NCI-H2171 treated with DMSO at 0.1 percent for 48 hours (cell line): ENCODE measurements at regions not wholly inside any gene's neighbourhood (a gene's known extent, or its start where the extent isn't known, plus 50 kb on each side); places are given as distances from the start of the nearest gene placed in this dataset.
A peak's percentile ranks its signal among the peaks of the same experiment; 100 is the strongest.

Source experiments
- DNase-seq: peaks from one replicate; lab custom pipeline; 2025; lab: John Stamatoyannopoulos, UW

DNA sequence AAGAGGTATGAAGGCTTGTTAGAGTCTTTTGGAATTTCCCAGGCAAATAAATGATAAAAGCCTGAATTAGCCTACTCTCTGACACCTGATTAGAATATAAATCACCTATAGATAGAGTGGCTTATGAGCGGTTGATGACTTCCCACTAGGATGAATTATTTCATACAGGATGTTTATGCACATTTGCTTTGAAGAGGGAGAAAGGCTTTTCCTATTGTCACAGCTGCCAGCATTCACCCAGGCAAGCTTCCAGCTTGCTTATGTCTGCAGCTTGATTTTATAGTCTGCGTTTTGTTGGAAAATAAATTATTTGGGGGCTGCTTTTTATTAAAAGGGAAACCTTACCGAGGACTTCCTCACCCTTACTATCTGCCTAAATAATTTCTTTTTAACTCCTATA is 51.3 kb upstream of the EIF2S2 start:
- DNase-seq, result no peak

DNA sequence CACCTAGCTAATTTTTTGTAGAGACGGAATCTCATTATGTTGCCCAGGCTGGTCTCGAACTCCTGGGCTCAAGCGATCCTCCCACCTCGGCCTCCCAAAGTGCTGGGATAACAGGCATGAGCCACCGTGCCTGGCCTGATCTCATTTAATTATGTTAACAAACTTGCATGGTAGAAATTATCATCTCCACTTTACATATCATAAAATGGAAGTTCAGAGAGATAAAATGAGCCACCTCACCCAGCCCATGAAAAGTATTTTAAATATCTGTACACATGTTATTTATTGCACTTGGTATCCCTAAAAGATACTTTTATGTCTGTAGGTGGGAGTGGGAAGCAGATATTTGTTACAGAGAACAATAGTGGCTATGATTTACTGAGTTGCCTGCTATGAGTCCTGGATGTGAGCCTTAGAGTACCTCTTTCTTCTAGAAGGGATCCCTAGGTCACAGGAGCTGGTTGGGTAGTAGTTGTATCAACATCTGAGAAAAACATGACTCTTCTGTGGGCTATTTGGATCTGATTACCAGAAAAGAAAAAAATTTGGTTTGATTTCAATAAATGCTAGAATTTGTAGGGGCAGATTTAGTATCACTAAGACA is 52.4 kb upstream of the EIF2S2 start:
- DNase-seq, result no peak

DNA sequence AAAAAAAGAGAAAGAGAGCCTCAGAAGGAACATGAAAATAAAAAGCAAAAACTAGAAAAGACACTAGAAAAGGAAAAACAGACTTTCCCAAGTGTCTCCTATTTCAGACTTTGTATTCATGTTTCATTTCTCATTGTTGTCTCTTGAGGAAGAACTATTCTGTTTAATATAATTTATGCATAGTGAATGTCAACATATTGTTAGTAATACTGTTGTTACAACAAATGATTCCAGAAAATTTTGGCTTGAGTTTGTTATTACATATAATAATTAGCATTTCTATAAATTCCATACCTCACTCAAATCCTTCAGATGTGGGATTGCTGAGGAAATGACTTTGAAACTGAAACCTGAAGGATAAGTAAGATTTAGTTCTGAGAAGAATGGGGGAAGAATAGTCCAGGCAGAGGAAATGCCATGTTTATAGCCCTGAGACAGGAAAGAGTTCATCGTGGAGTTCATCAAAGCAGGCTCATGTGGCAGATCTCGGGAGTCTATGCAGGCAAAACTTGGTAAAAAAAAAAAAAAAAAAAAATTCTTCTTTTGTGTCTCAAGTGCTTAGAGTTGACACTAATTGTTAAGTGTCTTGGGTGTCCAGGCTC is 53.1 kb upstream of the EIF2S2 start:
- DNase-seq, result no peak

DNA sequence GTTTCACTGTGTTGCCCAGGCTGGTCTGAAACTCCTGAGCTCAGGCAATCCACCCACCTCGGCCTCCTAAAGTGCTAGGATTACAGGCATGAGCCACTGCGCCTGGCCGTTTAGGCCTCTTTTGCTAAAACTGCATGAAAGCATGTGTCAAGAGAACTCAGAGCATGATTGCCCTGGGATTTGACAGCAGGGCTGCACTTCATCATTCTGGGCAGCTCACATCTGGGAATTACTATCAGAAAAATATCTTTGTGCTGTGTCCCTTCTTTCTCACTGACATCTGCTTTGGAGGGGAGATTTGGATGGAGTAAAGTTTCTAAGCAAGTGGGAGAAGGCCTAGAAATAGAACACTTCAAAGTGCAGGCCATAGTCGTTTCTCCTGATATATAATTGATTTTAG is 59.6 kb upstream of the EIF2S2 start:
- DNase-seq, result no peak

DNA sequence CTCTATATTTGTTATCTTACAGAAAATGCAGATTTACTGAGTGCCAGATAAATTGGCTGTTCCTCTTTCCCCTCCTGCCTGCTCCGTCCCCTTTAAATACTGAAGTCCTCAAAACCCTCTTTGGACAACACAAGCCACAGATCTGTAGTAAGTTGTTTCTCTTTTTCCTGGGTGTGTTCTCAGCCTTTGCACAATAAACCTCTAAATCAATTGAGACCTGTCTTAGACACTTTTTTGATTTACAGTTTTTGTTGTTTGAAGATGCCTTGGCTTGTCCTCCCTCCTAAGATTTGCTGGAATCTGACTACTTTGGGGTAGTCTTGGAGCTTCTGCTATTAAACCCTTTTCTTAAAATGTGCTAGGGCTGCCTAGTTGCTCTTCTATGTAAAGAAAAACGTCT is 60.9 kb upstream of the EIF2S2 start:
- DNase-seq, result no peak

DNA sequence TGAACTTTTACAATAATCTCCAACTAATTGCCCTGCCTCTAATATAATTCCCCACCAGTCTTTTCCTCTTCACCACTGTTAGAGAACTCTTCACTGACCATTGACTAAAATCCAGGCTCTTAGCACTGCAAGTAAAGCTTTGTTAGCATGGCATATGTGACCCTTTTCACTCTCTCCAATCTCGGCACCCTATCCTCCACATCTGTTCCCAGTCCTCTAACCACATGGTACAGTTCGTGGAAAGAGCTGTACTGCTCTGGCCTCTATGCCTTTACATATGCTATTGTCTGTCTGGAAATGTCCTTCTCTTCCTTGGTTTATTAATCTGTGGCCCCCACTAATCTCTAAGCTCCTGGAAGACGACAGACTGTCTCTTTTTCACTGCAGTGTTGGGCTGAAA is 63.0 kb upstream of the EIF2S2 start:
- peak; percentile 28 for DNase-seq

DNA sequence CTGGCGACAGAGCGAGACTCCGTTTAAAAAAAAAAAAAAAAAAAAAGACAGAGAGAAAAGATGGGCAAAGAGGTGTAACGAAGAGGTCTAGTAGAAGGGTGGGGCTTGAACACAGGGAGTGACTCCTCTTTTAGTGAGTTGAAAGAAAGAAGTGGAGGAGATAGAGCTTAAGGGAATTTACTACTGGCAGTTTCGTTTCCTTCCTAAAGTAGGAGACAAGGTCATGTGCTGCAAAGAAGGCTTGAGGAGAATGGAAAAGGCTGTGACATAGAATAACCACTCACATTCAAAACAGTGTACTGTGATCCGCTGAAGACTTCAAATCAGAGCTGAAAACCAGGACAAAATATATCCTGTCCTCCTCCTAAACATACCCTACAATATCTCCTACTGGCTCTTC is 63.8 kb upstream of the EIF2S2 start:
- no peak for DNase-seq

DNA sequence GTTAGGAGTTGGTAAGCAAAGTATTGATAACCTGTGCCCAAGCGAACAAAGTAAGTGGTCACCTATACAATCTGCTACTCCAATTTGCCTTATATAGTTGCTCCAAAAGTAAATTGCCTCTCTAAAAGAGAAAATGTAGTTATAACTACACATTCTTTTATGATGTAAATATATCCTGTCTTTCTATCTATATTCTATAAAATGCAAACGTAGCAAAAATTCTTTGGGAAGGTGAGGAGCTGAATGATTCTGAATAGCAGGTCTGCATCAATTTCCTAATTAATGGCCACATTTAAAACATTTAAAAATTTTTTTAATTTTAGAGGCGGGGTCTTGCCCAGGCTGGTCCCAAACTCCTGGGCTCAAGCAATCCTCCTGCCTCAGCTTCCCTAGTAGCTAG is 64.2 kb upstream of the ASIP start:
- DNase-seq, result no peak

DNA sequence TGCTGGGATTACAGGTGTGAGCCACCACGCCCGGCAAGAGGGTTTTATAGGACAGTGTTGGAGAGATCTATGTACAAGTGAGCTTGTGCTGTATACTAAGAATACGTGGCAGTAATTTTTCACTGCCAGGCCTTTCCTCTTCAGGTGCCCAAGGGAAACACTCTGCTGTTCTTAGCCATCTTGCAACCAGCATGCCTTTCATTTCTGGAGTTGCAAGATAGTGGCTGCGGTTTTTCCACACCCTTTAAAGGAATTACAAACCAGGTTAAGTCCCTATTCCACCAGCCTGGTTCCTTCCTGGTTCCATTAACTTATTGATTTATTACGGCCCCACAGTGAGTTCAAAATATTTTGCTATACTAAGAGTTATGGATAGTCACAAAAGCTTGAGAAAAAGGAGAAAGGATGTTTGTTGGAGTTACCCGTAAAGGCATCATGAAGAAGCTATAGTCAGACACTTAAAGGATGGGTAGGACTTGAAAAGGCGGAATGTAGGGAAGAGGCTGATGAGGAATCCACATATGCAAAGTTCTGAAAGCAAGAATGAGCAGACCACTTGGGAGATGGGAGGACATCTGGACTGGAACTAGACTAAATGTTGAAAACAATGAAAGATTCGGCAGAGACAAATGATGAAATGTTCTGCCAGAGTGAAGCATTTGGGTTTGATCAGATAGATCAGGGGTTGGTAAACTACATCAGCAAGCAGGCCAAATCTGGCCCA is 61.4 kb upstream of the ASIP start:
- no peak for DNase-seq

DNA sequence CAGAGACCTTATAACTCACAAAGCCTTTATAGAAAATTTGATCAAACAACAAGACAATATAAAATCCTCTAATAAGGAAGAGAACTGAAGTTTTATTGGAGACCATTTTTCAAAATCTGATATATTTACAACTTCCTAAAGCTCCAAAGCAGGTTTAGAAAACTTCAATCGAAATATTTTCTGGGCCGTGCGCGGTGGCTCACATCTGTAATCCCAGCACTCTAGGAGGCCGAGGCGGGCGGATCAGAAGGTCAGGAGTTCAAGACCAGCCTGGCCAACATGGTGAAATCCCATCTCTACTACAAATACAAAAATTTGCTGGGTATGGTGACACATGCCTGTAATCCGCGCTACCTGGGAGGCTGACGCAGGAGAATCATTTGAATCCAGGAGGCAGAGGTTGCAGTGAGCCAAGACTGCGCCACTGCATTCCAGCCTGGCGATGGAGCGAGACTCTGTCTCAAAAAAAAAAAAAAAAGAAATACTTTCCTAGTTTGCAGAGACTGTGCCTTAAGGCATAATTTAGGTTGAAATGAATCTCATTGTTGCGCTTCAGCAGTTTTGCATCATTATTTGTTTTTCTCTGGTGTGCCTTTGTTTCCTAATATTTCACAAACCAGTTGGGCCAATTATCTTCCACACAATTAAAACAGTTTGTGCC is 60.6 kb upstream of the ASIP start:
- DNase-seq, result no peak

DNA sequence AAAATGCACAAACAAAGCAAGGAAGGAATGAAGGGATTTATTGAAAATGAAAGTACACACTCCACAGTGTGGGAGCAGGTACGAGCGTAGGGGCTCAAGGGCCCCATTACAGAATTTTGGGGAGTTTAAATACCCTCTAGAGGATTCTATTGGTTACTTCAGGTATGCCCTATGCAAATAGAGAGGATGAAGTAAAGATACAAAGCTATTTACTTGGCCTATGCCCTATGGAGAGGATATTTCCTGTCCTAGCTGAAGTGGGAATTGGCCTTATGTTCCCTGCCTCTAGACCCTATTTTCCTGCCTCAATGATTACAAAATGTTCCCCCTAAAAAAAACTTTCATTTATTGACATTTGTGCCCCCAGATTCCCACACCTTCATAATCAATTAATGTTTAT is 59.7 kb upstream of the ASIP start:
- no peak for DNase-seq

DNA sequence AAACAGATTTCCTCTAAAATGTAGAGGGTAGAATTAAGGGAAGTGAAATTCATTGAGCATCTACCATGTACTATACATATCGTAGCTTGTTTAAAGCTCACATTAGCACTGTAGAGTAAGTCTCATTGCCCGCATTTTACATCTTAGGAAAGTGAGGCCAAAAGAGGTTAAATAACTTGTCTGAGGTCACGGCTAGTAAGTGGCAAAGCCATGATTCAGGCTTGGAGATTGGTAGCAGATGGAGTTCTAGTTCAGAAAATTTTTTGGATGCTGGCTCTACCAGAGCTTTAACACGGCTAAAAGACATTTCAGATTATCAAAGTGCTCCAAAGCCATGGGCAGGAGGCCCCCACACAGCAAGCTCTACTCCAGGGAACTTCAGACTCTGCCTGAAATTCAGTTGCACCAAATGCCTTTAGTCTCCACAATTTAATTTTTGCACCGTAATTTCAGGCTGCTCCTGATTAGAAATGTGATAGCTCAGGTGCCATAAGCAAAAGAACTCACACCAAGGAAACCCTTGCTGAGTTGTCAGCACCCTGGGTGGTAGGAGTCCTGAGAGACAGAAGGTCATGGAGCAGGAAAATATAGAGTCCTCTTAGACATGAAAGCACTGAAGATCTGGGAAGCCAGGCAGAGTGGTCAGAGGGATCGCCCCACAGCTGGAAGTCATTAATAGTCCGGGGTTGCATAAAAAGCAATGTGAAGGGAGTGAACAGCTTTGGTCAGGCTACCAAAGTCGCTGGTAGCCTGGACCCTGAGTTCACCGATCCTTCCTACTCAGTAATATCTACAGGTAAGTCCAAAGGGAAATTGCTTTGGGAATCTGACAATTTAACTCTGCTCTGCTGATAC is 55.2 kb upstream of the ASIP start:
- DNase-seq, result no peak

DNA sequence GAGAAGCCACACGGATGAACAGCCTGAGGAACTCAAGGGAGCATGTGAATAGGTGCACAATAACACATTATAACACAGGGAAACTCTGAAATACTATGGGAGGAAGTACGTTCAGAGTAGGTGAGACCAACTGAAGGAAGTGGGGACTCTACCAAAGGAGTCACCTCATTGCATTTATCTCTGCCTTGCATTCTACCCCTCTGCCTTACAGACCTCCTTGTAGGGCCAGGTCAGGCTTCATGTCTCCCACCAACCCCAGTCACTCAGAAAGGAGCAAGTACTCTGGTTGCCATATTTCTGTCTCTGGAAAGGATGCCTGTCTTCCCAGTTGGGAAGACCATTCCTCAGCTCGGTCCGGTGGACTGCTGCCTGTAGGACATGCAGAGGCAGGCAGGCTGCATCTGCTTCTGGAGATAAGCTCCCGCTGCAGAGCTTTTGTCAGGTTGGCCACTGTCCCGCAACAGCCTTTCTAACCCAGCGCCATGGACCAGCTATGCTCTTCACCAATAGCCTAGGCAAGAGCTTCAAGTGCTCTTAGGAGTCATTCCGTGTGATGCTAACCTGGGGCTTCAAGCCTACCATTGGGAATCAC is 51.6 kb upstream of the ASIP start:
- DNase-seq, result no peak

DNA sequence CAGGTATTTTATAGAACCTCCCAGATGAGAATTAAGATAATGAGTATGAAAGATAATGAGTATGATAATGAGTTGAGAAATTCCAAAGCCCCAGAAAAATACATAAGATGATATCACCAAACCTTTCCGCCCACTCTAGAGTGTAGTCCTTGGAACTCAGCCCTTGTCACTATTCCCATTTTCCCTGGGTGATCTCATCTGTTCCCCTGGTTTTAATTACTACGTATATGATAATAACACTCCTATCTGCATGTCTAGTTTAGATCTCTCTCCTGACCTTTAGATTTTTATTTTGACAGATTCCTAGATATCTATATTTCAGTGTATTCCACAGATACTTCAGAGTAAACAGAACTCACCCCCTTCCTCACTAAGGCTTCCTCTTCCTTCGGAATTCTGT is 51.0 kb upstream of the ASIP start:
- DNase-seq, result no peak

DNA sequence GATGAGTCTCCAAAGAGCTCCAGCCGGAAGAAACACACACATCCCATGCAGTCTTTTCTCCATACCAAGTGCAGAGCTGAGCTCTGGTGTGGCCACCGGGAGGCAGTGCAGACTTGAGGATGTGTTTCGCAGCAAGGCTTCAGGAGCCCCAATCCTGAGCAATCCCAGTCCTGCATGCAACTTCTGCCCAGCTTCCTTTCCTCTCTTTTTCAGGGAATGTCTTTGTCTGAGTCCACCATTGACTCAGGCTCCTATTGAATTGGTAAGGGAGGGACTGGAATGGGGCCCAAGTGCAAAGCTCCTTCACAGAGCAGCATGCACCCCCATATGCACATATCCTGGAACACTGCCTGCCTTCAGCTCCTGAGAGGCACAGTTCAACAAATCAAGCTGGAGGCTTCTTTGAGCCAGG is 50.5 kb upstream of the ASIP start:
- DNase-seq, result peak; percentile 45
